OCI-LY7 (cell line): ENCODE measurements at regions not wholly inside any gene's neighbourhood (a gene's known extent, or its start where the extent isn't known, plus 50 kb on each side); places are given as distances from the start of the nearest gene placed in this dataset.

Source experiments
- BruUV-seq: library from RNA; stranded (reverse); fragments of 400-500 nt; replicated peaks from 2 replicates; lab custom pipeline; 2021; lab: Mats Ljungman, UMichigan
- CTCF ChIA-PET: fragments of 300-600 bp; sonication (Branson Sonifier 250); formaldehyde crosslinking; loops from one replicate; lab custom pipeline; 2022; ENCODE audit warnings: antibody characterized with exemption; ENCODE audit not compliant: unreplicated experiment; lab: Charles Lee
- POLR2A ChIA-PET: fragments of 300-600 bp; sonication (Branson Sonifier 250); formaldehyde crosslinking; loops from one replicate; lab custom pipeline; 2022; ENCODE audit warnings: antibody characterized with exemption; lab: Charles Lee
- DNase-seq: peaks from one replicate; pipeline ENCODE4 v3.0.0-alpha.2; 2015; ENCODE audit warnings: low spot score
- H2AFZ ChIP-seq: fragments of 200-600 bp; sonication (generic), shearing (Covaris generic); 2 replicates; pipeline ENCODE4 v1.6.1; 2014; ENCODE audit warnings: mild to moderate bottlenecking, antibody characterized with exemption, low read length, moderate library complexity
- H3K27ac ChIP-seq: fragments of 200-600 bp; sonication (generic); 2 replicates; pipeline ENCODE4 v1.5.1; 2014; ENCODE audit warnings: mixed run types, low read depth, mild to moderate bottlenecking, moderate library complexity, low read length, inconsistent platforms; ENCODE audit not compliant: poor library complexity, severe bottlenecking
- H3K36me3 ChIP-seq: fragments of 200-600 bp; sonication (generic); 2 replicates; pipeline ENCODE4 v1.6.1; 2014; ENCODE audit warnings: mild to moderate bottlenecking, antibody characterized with exemption, low read length, moderate library complexity, mixed read lengths; ENCODE audit not compliant: insufficient read depth
- H3K4me1 ChIP-seq: fragments of 200-600 bp; sonication (generic); 2 replicates; pipeline ENCODE4 v1.5.1; 2014; ENCODE audit warnings: mild to moderate bottlenecking, low read length; ENCODE audit not compliant: insufficient read depth, poor library complexity, severe bottlenecking
- H3K4me2 ChIP-seq: fragments of 200-600 bp; sonication (generic); 2 replicates; pipeline ENCODE4 v1.6.1; 2014; ENCODE audit warnings: mild to moderate bottlenecking, low read length
- H3K4me3 ChIP-seq: fragments of 200-600 bp; sonication (generic); 2 replicates; pipeline ENCODE4 v1.5.1; 2014; ENCODE audit warnings: mild to moderate bottlenecking, low read depth, low read length; ENCODE audit not compliant: poor library complexity, severe bottlenecking
- H3K79me2 ChIP-seq: fragments of 200-600 bp; sonication (generic); 2 replicates; pipeline ENCODE4 v1.6.1; 2016; ENCODE audit warnings: low read depth, mild to moderate bottlenecking, low read length, moderate library complexity, mixed read lengths; ENCODE audit not compliant: insufficient read depth
- H3K9me2 ChIP-seq: fragments of 200-600 bp; sonication (generic); 2 replicates; pipeline ENCODE4 v1.6.1; 2016; ENCODE audit warnings: mild to moderate bottlenecking, low read length, mixed read lengths; ENCODE audit not compliant: insufficient read depth
- H3K9me3 ChIP-seq: fragments of 200-600 bp; sonication (generic); 2 replicates; pipeline ENCODE4 v1.6.1; 2014; ENCODE audit warnings: mild to moderate bottlenecking, mixed run types, low read length, mixed read lengths
- H4K20me1 ChIP-seq: fragments of 200-600 bp; sonication (generic); 2 replicates; pipeline ENCODE4 v1.6.1; 2014; ENCODE audit warnings: mild to moderate bottlenecking, antibody characterized with exemption, low read length, moderate library complexity, mixed read lengths; ENCODE audit not compliant: insufficient read depth
- CTCF ChIP-seq: fragments of 200-600 bp; sonication (generic); conservative IDR thresholded peaks from 2 replicates; pipeline ENCODE4 v1.5.1; 2014; ENCODE audit warnings: mild to moderate bottlenecking, antibody characterized with exemption, low read length, moderate library complexity, mixed read lengths
- EZH2phosphoT487 ChIP-seq: fragments of 200-600 bp; sonication (generic); IDR thresholded peaks from 2 replicates; pipeline ENCODE4 v1.6.1; 2018; ENCODE audit warnings: low read depth, borderline replicate concordance, mild to moderate bottlenecking, mixed run types, antibody characterized with exemption, low read length, moderate library complexity, mixed read lengths
- intact Hi-C: fragments of 100-400 bp; cut with micrococcal nuclease; formaldehyde crosslinking; loops from one replicate; pipeline ENCODE4 v1.10.0; 2022; ENCODE audit not compliant: unreplicated experiment

GRCh38 chr13:64770743-64771142 is 2459.4 kb downstream of the PCDH9 start:
- H3K4me3 ChIP-seq: no peak overlapping the region
- ChIA-PET CTCF (no interaction called here), POLR2A (no interaction called here)
- intact Hi-C loops: no loop called here
- H3K4me1 ChIP-seq: no peaks in the 10 kb centered on the region
- no peaks in the 10 kb centered on the region for H4K20me1 ChIP-seq
- H2AFZ ChIP-seq: no peak overlapping the region
- no peaks in the 10 kb centered on the region for H3K79me2 ChIP-seq
- H3K9me3 ChIP-seq: no peaks in the 10 kb centered on the region
- TF ChIP-seq CTCF: no peak
- no peak for TF ChIP-seq EZH2phosphoT487
- BruUV-seq: no TSS peak
- no peaks in the 10 kb centered on the region for H3K9me2 ChIP-seq
- no peak for DNase-seq
- H3K4me2 ChIP-seq: no peak overlapping the region
- no peak overlapping the region for H3K27ac ChIP-seq
- no peaks in the 10 kb centered on the region for H3K36me3 ChIP-seq

GRCh38 chr13:64767054-64767453 is 2463.1 kb downstream of the PCDH9 start:
- H3K4me2 ChIP-seq: no peak overlapping the region
- no peaks in the 10 kb centered on the region for H3K36me3 ChIP-seq
- no peak for DNase-seq
- H3K4me1 ChIP-seq: no peaks in the 10 kb centered on the region
- no peak overlapping the region for H2AFZ ChIP-seq
- CTCF ChIA-PET: no interaction called here
- no peaks in the 10 kb centered on the region for H3K9me2 ChIP-seq
- no peak for TF ChIP-seq EZH2phosphoT487
- TF ChIP-seq CTCF: no peak
- no peak overlapping the region for H3K4me3 ChIP-seq
- no peaks in the 10 kb centered on the region for H4K20me1 ChIP-seq
- no TSS peak for BruUV-seq
- intact Hi-C loops: no loop called here
- H3K9me3 ChIP-seq: no peaks in the 10 kb centered on the region
- no peaks in the 10 kb centered on the region for H3K79me2 ChIP-seq
- no peak overlapping the region for H3K27ac ChIP-seq
- POLR2A ChIA-PET: interaction anchor here (0.6 to 0.9 kb wide), 3 partner anchors 16 to 170 kb away, joined by 3 to 6 read pairs (median 3); no protein-coding TSS in a partner anchor

- no peak for TF ChIP-seq EZH2phosphoT487
- TF ChIP-seq CTCF: no peak
- CTCF ChIA-PET: no interaction called here
- H3K4me2 ChIP-seq: no peak overlapping the region
Observed at GRCh38 chr13:64765636-64766035, 2464.5 kb downstream of the PCDH9 start.

More at GRCh38 chr13:64765636-64766035, 2464.5 kb downstream of the PCDH9 start:
- no peak for DNase-seq
- Histone ChIP-seq H3K4me1 (no peaks in the 10 kb centered on the region), H3K36me3 (no peaks in the 10 kb centered on the region), H3K79me2 (no peaks in the 10 kb centered on the region), H3K4me3 (no peak overlapping the region), H3K9me2 (no peaks in the 10 kb centered on the region), H4K20me1 (no peaks in the 10 kb centered on the region), H3K9me3 (no peaks in the 10 kb centered on the region), H3K27ac (no peak overlapping the region), H2AFZ (no peak overlapping the region)
- no TSS peak for BruUV-seq
- POLR2A ChIA-PET: no interaction called here
- intact Hi-C loops: no loop called here
